HG03460 (cell line): ENCODE measurements at regions not wholly inside any gene's neighbourhood (a gene's known extent, or its start where the extent isn't known, plus 50 kb on each side); places are given as distances from the start of the nearest gene placed in this dataset.
"Not testable (repeated sequence)": the region's sequence is repeated elsewhere in the genome, so short reads cannot be mapped to it uniquely, and the experiment has no call there.

Source experiments
- ATAC-seq: cut with Tn5 transposase; IDR thresholded peaks from one replicate; pipeline ENCODE4 v1.9.1; 2021; ENCODE audit not compliant: unreplicated experiment

DNA sequence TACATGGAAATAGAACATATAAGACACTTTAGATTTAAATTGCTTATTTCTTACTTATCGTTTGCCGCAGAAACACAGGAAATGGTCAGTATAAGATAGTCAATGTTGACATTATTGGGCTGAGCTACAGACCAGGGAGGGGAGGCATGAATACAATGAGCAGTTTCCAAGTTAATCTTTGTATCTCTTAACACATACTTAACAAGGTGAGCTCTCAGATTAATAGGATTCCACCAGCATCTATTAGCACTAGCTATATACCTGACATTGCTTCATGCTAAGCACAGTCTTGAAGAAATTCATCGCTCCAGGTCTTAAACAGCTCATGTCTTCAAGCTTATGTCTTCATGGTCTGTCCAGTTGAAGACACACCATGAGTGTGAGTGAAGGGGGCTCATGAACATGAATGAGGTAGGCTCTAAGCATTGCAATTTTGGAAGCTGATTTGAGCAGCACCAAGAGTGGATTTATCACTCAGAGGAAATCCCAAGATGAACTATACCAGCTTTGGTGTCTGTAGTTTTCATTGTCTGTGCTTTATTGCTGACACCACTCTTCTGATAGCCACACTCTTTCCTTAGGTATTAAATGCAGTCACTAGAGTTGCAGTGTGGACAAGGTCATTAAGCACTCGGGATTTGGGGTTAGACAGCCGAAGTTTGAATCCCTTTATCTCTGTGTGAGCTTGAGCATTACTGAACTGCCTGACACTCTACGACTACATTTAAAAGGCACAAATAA, 359.3 kb upstream of the EPHA4 start:
- ATAC-seq, result no peak

DNA sequence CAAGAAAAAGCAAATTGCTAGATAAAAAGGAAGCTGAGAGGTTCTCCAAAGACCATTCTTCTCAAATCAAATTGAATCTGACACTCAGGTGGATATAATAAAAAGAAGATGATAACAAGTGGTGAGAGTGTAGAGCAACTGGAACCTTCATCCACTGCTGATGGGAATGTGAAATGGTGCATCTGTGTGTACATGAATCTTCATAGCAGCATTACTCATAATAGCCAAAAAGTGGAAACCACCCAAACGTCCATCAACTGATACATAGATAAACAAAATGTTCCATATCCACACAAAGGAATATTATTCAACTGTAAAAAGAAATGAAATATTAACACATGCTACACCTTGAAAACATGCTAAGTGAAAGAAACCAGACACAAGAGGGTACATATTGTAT, 357.2 kb upstream of the EPHA4 start:
- ATAC-seq, result no peak

DNA sequence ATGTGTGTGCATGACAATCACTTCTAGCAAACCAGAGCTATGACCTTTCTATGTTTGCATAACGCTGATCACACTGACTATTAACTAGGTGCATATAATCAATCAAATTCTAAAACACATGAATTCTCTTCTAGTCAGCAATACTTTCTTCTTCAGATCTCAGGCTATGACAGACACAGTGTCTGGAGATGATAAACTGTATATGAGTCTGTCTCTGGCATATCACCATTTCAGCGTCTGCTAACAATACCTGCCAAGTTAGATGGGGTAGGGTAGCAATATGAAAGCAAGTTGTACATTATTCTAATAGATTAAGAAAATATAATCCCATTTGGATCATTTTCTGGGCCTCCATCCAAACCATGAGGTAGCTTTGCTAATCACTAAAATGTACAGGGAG, 354.2 kb upstream of the EPHA4 start:
- ATAC-seq, result no peak

DNA sequence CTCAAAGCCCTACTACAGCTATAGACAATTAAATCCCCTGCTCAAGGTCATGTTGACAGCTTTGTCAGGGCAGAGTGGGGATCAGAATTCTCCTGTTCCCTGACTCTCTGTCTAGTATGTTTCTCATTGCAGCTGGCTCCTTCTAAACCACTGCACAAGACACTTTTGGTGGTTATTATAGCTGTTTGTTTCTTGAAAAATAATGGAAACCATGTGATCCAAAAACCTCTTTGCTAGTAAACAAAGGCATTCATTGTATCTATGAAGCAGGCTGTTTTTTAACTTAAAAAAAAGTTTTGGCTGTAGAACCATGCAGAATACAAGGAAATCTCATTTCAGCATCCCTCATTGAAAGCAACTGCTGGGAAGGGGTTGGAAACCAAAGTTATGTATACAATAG, 352.5 kb upstream of the EPHA4 start:
- ATAC-seq, result no peak

DNA sequence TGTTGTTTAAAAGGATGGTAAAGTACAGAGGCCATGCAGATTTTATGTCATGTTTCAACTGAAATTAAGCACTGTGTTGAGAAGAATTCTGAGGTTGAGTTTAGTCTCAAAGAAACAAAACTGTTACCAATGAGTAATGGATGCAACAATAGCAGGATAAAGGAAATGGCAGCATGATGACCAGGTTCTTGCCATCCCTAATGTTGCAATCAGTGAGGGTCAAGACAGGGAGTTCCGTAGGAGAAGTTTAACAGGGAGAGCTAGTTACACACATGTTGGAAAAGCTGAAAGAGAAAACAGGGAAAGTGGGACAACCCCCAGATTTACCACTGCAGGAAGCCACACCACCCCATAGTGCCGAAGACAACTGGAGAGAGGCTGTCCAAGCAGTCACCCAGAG, 343.8 kb upstream of the EPHA4 start:
- no peak for ATAC-seq

DNA sequence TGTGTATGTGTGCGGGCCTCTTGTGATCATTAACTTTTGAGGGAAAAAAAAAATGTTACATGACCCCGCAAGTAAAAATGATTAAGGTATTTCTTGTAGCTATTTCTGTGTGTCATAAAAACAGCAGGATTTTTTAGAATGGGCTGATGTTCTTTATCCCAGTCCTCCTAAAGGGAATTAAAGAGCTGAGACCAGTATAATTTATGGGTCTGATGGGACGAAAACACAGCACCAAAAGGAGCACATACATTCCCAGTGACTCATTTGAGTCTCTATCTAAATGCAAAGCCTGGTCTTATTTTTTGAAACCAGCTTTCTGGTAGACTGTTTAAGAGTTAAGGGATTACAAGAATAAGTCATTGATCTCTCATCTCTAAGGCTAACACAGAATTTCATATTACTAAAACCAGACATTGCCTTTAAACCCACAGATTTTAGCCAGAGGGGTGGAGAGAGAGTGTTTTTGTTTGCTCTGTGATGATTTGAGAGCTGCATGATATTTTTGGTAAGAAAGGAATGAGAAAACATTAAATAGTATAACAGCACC, 342.3 kb upstream of the EPHA4 start:
- no peak for ATAC-seq

DNA sequence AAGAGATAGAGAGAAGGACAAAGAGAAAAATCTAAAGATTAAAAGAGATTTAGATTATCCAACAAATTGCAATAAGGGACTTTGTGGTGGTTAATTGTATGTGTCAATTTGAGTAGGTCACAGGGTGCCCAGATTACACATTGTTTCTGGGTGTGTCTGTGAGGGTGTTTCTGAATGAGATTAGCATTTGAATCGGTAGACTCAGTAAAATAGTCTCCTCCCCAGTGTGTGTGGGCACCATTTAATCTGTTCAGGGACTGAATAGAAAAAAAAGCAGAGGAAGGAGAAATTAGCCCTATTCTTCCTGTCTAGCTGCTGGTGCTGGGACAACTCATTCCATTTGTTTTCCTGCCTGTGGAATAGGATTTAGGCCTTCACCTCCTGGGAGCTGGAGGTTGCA, 339.8 kb upstream of the EPHA4 start:
- ATAC-seq, result no peak

DNA sequence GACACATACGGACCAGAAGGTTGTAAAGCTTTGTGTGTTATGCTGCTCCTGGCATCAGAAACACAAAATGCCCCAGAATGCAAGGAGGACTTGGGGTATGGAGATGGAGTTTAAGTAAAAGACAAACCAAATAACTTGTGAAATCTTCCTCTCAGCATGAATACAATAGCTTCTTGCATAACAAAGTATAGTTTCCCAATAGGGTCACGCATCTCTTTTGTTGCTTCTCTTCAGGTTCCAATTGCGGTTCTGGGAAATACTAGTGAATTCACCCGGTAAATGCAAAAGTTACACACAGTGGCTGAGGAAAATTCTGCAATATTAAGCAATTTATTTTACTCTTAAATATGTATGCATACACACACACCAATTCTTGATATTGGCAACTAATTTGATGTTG, 339.2 kb upstream of the EPHA4 start:
- ATAC-seq, result no peak

DNA sequence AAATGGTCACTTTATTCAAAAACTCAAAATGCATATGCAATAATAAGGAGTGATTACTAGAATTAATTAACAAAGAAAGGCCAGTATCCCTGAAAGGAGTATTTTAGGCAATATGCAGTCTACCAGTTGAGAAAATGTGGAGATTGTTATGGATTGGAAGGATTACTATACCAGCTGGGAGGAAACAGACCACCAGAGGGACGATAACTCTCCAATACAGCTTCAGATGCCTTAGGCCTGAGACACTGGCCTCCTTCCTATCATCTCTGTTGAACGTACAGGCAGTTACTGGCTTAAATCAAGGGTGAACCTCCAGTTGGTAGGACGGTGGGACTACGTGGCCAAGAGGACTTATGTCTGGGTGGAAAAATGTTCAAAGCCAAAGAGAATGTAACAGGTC, 336.4 kb upstream of the EPHA4 start:
- ATAC-seq, result no peak

DNA sequence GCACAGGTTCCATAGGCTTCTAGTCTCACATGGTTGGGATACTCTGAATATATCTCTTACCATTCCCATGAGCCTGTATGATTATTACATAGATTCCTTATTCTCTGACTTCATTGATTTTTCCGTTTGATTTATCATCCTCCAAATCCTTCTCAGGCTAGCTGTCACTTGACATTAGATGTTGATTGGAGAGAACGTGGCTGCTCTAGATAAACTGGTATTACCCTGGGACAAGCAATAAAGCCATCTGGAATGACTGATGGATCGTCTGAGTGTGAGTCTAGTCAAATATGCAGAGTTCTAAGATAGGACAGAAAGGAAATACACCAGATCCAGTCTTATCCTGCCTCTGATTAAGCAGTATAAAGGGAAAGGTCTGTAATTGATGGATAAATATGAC, 325.6 kb upstream of the EPHA4 start:
- ATAC-seq, result no peak

DNA sequence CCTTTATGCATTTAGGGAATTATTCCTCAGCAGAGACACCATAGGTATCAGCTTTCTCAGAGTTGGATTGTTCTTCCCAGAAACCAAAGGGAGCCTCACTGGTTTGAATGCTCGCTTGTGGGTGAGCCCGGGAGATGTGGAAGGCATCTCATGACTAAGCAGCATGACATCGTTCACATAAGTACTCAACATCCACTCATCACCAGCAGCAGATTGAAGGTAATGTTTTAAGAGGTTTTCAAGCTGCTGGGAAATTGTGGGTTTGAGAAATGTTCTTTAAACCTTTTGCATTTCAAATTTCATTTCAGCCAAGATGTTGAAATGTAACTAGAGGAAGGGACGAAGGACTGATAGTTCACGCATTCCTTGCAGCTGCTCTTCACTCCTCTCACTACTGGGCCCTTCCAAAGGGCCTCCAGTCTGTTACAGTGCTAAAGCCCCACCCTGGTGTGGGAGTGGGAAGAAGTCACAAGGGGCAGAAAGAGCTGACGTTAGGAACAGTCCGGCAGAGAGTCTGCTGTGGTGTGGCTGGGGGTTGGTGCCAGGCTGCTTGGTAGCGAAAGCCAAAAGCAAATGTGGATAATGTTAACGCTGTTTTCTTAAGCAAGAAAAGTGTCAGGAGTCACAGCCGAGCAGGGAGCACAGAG, 324.5 kb upstream of the EPHA4 start:
- ATAC-seq, result no peak

DNA sequence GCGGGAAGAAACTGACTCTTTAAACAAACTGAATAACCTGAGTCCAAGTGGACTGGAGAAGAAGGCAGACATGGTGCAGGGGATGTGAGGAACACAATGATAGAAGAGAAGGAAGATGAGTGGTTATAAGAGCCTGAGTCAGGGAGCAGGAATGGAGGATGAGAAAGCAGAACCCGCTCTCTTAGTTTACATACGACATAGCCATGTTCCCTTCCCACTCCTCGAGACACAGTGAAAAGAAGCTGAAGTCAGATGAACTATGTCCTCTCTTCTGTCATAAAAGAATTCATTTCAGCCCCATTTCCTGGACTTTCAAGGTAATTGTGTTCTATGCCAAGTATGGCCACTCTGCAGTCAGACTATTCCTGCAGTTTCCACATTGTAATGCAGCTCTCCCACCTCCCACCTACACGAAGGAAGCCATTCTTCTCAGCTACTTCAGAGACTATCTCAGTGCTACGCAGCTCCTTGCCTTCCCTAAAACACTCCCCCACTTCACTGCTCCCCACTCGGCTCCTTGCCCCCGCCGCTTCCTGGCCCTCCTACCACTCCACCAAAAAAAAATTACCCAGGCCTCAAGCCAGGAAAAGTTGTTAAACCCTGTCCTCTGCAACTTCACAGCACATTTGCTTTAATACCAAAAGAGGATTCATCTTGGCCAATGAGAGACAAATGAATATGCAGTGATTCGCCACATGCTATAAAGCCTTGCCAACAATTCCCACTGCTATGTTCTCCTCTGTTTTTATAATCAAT, 323.4 kb upstream of the EPHA4 start:
- no peak for ATAC-seq

DNA sequence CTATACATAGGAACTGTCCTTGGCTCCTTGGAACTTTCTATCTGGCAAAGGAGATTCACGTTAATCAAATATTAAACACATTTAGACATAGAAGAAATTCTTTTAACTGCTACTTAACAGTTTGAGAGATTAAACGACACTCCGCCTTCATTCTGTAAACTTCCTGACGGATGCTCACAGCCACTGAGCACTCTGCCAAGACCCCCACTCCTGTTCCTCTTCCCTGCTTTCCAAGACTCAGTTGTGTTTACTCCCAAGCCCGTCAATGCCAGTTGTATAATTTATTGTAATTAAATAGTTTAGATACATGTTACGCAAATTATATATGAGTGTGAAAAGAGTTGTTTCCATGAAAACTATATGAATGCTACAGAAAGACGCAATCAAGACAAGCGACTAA, 321.4 kb upstream of the EPHA4 start:
- ATAC-seq, result no peak

DNA sequence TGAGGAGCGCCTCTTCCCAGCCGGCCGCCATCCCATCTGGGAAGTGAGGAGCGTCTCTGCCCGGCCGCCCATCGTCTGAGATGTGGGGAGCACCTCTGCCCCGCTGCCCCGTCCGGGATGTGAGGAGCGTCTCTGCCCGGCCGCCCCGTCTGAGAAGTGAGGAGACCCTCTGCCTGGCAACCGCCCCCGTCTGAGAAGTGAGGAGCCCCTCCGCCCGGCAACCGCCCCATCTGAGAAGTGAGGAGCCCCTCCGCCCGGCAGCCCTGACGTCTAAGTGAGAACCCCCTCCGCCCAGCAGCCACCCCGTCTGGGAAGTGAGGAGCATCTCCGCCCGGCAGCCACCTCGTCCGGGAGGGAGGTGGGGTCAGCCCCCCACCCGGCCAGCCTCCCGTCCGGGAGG, 319.9 kb upstream of the EPHA4 start:
- ATAC-seq, result not testable (repeated sequence)

DNA sequence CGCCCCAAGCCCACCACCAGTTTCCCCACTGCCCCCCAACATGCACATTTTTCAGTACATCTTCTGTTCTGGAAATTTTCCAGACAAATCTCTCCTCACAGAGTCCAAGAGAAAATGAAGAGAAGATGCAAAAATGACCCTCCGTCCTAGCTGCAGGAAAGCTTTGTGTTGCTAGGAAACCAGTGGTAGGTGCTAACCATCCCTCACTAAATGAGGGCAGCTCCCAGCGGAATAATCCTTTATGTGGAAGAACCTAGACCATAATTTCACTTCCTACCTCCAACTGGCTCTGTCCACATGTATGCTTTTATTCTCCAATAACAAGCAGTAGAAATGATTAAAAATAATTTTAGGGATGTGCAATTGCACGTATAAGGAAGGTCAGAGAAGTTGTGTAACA, 311.9 kb upstream of the EPHA4 start:
- no peak for ATAC-seq

DNA sequence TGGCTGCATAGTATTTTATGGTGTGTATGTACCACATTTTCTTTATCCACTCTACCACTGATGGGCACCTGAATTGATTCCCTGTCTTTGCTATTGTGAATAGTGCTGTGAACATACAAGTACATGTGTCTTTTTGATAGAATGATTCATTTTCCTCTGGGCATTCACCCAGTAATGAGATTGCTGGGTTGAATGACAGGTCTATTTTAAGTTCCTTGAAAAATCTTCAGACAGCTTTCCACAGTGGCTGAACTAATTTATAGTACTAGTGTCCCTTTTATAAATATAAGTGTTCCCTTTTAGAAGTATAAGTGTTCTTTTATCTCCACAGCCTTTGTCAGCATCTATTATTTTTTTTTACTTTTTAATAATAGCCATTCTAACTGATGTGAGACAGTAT, 303.9 kb upstream of the EPHA4 start:
- no peak for ATAC-seq

DNA sequence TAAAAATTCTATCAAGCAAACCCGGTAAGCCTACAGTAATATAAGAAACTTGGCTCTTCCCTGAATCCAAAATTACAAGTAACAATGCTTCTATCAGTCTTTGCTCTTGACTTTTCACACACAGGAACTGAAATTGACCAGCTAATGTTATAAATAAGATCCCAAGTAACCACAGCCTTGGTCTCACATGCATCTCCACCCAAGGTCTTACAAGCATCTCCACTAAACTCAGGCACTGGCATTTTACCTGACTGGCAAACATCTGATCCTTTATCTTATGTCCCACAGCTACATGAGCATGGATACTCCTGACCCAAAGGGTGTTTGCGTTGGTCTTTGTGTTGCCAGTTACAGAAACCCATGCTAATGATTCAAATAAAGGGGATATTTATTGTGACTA, 302.3 kb upstream of the EPHA4 start:
- ATAC-seq, result no peak

DNA sequence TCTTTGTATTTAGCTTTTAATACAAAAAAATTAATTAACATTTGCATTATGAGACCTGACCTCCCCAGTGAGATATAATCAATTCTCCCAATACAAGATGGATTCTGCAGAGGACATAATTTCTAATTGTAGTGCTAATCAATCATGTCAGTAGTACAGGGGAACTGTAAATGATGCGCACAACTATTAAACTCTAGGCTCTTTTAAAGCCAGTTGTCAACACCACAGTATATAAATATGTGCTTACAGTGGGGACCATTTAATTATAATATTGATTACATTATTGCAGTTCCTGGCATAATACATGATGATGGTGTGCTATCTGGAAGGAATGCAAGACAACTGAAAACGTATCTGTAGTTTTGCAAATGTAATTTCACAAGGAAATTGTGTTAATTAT, 285.6 kb upstream of the EPHA4 start:
- no peak for ATAC-seq

DNA sequence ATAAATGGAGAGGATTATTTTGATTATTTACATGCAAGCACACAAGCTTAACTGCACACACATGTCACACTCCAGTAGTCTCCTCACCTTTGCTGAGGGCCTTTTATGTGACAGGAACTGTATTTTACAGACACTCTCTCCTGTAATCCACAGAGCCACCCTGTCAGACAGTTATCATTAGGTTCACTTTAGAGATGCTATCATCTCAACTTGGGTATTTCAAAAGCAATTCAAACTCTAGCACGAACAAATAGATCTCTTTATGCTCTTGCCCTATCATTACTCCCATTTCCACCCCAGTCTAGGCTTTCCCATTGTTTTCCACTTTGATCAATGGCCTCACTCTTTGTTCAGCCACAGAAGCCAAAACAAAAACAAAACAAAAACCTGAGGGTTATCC, 281.2 kb upstream of the EPHA4 start:
- ATAC-seq, result no peak

DNA sequence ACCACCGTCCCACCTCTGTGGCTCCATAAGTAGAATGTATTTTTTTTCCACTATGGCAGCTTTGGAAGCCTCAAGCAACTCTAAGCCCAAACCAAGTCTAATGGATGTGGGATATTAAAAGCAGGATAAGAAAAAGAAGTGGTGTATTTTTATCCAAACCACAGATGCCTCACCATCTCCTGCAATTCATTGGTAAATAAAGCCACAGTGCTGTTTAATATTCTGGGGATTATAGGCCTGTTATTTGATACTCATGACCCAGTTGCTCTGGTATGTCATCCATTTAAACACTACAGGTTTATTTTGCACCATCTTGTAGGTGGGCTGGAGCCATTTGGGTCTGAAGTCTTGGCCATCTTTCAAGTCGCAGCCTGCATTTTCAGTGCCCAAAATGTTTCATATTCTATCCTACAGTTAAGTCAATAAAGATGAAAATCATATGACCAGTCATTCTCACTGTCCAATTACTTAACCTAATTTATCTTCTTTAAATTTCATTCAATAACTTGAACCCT, 279.5 kb upstream of the EPHA4 start:
- ATAC-seq, result no peak

DNA sequence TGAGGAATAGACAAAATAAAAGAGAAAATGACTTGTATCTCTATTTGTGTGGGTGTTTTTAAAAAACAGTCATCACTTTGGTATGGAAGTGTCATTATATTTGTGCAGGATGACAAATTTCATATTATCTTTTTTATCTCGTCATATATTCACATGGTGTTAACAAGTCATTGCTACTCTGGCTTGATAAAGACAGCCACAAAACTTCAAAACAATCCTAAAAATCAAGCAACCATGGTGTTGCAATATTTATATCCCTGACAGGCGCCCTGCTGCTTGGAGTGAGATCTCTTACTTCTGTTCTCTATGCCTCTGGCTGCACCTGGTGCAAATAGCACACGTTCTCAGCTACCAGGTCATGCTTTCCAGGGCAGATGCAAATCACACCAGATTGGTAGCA, 278.0 kb upstream of the EPHA4 start:
- no peak for ATAC-seq

DNA sequence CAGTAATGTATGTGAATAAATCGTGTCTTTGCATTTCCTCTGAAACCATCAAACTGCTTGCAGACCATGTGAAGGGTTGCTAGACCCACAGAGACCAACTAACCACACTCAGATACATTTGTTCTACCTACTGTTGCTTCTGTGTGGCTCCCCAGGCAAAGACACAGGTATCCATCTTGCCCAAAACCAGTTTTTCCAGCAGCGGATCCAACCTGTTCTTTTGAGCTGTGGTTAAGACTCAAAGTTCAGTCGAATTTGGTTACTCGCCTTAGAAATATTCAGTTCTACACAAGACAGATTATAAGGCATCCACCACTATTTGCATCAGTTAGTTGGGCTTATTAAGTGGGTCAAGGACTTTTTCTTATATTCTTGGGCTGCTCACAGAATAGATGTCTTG, 276.2 kb upstream of the EPHA4 start:
- ATAC-seq, result no peak
